ENCODE measurements at regions not wholly inside any gene's neighbourhood (a gene's known extent, or its start where the extent isn't known, plus 50 kb on each side); places are given as distances from the start of the nearest gene placed in this dataset.

DNA sequence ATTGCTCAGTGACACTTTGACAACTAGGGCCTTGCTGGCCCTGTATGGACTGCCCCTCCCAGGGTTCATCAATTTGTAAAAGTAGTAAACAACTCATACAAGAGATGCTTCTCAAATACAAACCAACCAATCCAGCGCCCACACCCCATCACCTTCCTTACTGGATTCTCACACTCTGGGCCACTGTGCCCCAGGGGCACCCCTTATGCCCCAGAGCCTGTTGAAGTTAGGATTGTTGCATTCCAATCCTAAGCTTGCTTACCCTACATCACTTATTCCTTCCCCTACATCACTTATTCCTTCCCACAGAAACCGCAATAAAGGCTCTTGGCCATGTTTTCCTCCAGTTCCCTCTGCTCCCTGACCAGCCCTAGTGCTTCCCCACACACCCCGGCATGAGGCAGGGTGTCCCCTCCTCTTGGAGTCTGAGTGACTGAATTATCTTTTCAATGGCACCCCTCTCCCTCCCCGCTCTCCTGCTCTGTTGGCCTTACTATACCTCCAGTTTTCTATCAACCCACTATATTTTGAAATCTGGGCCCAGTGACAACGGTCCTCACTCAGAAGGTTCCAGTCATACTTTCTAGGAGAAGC, 182.4 kb upstream of the S1PR3 start:
- peaks cover 0 to 2% of the 10 kb centered on the region in 2 experiments; a peak in 1 of 4 replicates for H3K27me3 ChIP-seq (replicated peaks in 1 of 2; ENCODE audit: control insufficient read depth in 2 of 2, insufficient read depth in 2 of 2, low read length in 1 of 2)
- no peaks in the 10 kb centered on the region for H3K79me2 ChIP-seq (ENCODE audit: control insufficient read depth, insufficient read depth, low read length)
- H4K20me1 ChIP-seq (ENCODE audit: control insufficient read depth, insufficient read depth): no peaks in the 10 kb centered on the region
- H3K9ac ChIP-seq (ENCODE audit: control insufficient read depth, insufficient read depth, low read length): no peak overlapping the region
- H3K9me3 ChIP-seq (replicated peaks; ENCODE audit: control insufficient read depth, insufficient read depth, low read length): no peaks in the 10 kb centered on the region; the same call in 2 of the 3 replicates
- H3K36me3 ChIP-seq (ENCODE audit: control insufficient read depth in 2 of 2, insufficient read depth in 2 of 2, low read length in 1 of 2): no peaks in the 10 kb centered on the region
- DNase-seq (ENCODE audit: low read depth, low spot score) (no peak), FAIRE-seq (no peak), ATAC-seq (no peak)
- H3K4me1 ChIP-seq (ENCODE audit: control insufficient read depth, insufficient read depth, low read length): no peaks in the 10 kb centered on the region
- no peak overlapping the region for H3K4me2 ChIP-seq (ENCODE audit: control insufficient read depth, insufficient read depth)
- no TSS peak for BruUV-seq (replicated peaks)
- intact Hi-C loops (cut with micrococcal nuclease; ENCODE audit: unreplicated experiment): no loop called here
- no peak overlapping the region for H3K4me3 ChIP-seq
- in situ Hi-C loops (cut with MboI): no loop called here
- no peak overlapping the region for H2AFZ ChIP-seq (ENCODE audit: control insufficient read depth, low read depth, low read length)
- TF ChIP-seq, protein P1, sequence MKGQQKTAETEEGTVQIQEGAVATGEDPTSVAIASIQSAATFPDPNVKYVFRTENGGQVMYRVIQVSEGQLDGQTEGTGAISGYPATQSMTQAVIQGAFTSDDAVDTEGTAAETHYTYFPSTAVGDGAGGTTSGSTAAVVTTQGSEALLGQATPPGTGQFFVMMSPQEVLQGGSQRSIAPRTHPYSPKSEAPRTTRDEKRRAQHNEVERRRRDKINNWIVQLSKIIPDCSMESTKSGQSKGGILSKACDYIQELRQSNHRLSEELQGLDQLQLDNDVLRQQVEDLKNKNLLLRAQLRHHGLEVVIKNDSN (IDR thresholded peaks at IDR 0.05; ENCODE audit: borderline replicate concordance, extremely low read length, insufficient read depth, low read depth, low read length): no peak
- TF ChIP-seq NFXL1 (IDR thresholded peaks at IDR 0.05; ENCODE audit: borderline replicate concordance) (no peak), SREBF2 (IDR thresholded peaks at IDR 0.05; ENCODE audit: low read length) (no peak), SREBF1 (IDR thresholded peaks at IDR 0.05; ENCODE audit: low read length) (no peak), NRF1 (conservative IDR thresholded peaks at IDR 0.05; ENCODE audit: low read depth, low read length) (no peak), TCF7 (IDR thresholded peaks at IDR 0.05; ENCODE audit: borderline replicate concordance) (no peak), HCFC1 (IDR thresholded peaks at IDR 0.05; ENCODE audit: low read length) (no peak), MEF2B (IDR thresholded peaks at IDR 0.05; ENCODE audit: partially characterized antibody, poor library complexity, severe bottlenecking) (no peak)
- ChIA-PET RAD21 (ENCODE audit: unreplicated experiment) (no interaction called here), SMC1A (ENCODE audit: uncharacterized antibody, unreplicated experiment) (no interaction called here), POLR2A (no interaction called here), CTCF (no interaction called here)
- no peak overlapping the region for H3K27ac ChIP-seq (ENCODE audit: control insufficient read depth, insufficient read depth)
- WGBS (ENCODE audit: insufficient coverage, insufficient replicate concordance, low lambda C conversion rate, missing lambda C conversion rate): 13% methylated on average over 4 of the region's 5 CpGs
